Mesenchymal stem cell (in vitro differentiated cells and primary cell): ENCODE measurements at regions not wholly inside any gene's neighbourhood (a gene's known extent, or its start where the extent isn't known, plus 50 kb on each side); places are given as distances from the start of the nearest gene placed in this dataset.
A peak's percentile ranks its signal among the peaks of the same experiment; 100 is the strongest.
"Not testable (repeated sequence)": the region's sequence is repeated elsewhere in the genome, so short reads cannot be mapped to it uniquely, and the experiment has no call there.

Experiments used
- DNase-seq: peaks from one replicate; pipeline ENCODE4 v3.0.0-alpha.2; 2013
- H2AFZ ChIP-seq: one replicate; pipeline ENCODE4 v1.6.1; 2013; ENCODE audit warnings: low read depth, mild to moderate bottlenecking, control low read depth, inconsistent platforms, low read length, moderate library complexity
- H2AK5ac ChIP-seq: 2 replicates; pipeline ENCODE4 v1.6.1; 2013; ENCODE audit warnings: low read length, moderate library complexity, mild to moderate bottlenecking, inconsistent platforms; ENCODE audit not compliant: severe bottlenecking
- H2BK120ac ChIP-seq: one replicate; pipeline ENCODE4 v1.6.1; 2013; ENCODE audit warnings: low read depth, mild to moderate bottlenecking, inconsistent platforms, low read length, moderate library complexity
- H2BK12ac ChIP-seq, 2 experiments: one replicate each; pipeline ENCODE4 v1.6.1; 2013; ENCODE audit warnings: inconsistent platforms in 2 of 2, low read length in 2 of 2, mild to moderate bottlenecking in 2 of 2, moderate library complexity in 2 of 2, control low read depth in 1 of 2
- H2BK15ac ChIP-seq: one replicate; pipeline ENCODE4 v1.6.1; 2013; ENCODE audit warnings: mild to moderate bottlenecking, low read depth, inconsistent platforms; ENCODE audit not compliant: poor library complexity, severe bottlenecking
- H2BK5ac ChIP-seq: 2 replicates; pipeline ENCODE4 v1.6.1; 2013; ENCODE audit warnings: low read depth, mild to moderate bottlenecking, low read length, control low read depth, inconsistent platforms; ENCODE audit not compliant: poor library complexity, severe bottlenecking
- H3K14ac ChIP-seq, 2 experiments: one replicate each; pipeline ENCODE4 v1.6.1; 2013; ENCODE audit warnings: inconsistent platforms in 2 of 2, low read length in 2 of 2, control low read depth in 1 of 2, mild to moderate bottlenecking in 1 of 2, moderate library complexity in 1 of 2
- H3K18ac ChIP-seq, 2 experiments: one replicate each; pipeline ENCODE4 v1.6.1; 2013; ENCODE audit warnings: inconsistent platforms in 2 of 2, low read length in 2 of 2, control low read depth in 1 of 2, low read depth in 1 of 2, mild to moderate bottlenecking in 1 of 2
- H3K23ac ChIP-seq, 2 experiments: one replicate each; pipeline ENCODE4 v1.6.1; 2013; ENCODE audit warnings: inconsistent platforms in 2 of 2, low read length in 2 of 2, mild to moderate bottlenecking in 2 of 2, moderate library complexity in 2 of 2, control low read depth in 1 of 2
- H3K27ac ChIP-seq: 2 replicates; pipeline ENCODE4 v1.5.1; 2013; ENCODE audit warnings: mild to moderate bottlenecking, moderate library complexity, low read length, control low read depth, inconsistent platforms; ENCODE audit not compliant: poor library complexity, severe bottlenecking
- H3K27me3 ChIP-seq, 2 experiments: 2 replicates each; pipeline versions ENCODE4 v1.6.1 to v1.7.0; 2013; ENCODE audit warnings: low read length in 2 of 2, mild to moderate bottlenecking in 2 of 2, moderate library complexity in 2 of 2, control low read depth in 1 of 2, inconsistent platforms in 1 of 2; ENCODE audit not compliant: control insufficient read depth in 1 of 2, insufficient read depth in 1 of 2
- H3K36me3 ChIP-seq, 2 experiments: 2 replicates each; pipeline versions ENCODE4 v1.6.1 to v1.7.0; 2013; ENCODE audit warnings: low read length in 2 of 2, control low read depth in 1 of 2, inconsistent platforms in 1 of 2, low read depth in 1 of 2, mild to moderate bottlenecking in 1 of 2; ENCODE audit not compliant: insufficient read depth in 2 of 2, control insufficient read depth in 1 of 2
- H3K4ac ChIP-seq, 2 experiments: one replicate each; pipeline ENCODE4 v1.6.1; 2013; ENCODE audit warnings: inconsistent platforms in 2 of 2, low read length in 2 of 2, mild to moderate bottlenecking in 2 of 2, moderate library complexity in 2 of 2, control low read depth in 1 of 2, low read depth in 1 of 2
- H3K4me1 ChIP-seq: 2 replicates; pipeline ENCODE4 v1.6.1; 2013; ENCODE audit warnings: low read depth, low read length, control low read depth; ENCODE audit not compliant: control insufficient read depth, insufficient read depth
- H3K4me2 ChIP-seq: 2 replicates; pipeline ENCODE4 v1.6.1; 2013; ENCODE audit warnings: low read length, mild to moderate bottlenecking, inconsistent platforms; ENCODE audit not compliant: poor library complexity, severe bottlenecking
- H3K4me3 ChIP-seq, 2 experiments: 2 replicates each; pipeline versions ENCODE4 v1.5.1 to v1.7.0; 2013; ENCODE audit warnings: low read length in 2 of 2, mild to moderate bottlenecking in 2 of 2, control low read depth in 1 of 2, low read depth in 1 of 2; ENCODE audit not compliant: insufficient read depth in 1 of 2
- H3K79me1 ChIP-seq: replicated peaks from 2 replicates; pipeline ENCODE4 v1.6.1; 2013; ENCODE audit warnings: mild to moderate bottlenecking, control low read depth, low read length, inconsistent platforms; ENCODE audit not compliant: poor library complexity, severe bottlenecking
- H3K9ac ChIP-seq: 2 replicates; pipeline ENCODE4 v1.7.0; 2013; ENCODE audit warnings: mild to moderate bottlenecking, low read length, moderate library complexity
- H3K9me3 ChIP-seq: 2 replicates; pipeline ENCODE4 v1.7.0; 2013; ENCODE audit warnings: mild to moderate bottlenecking, low read length; ENCODE audit not compliant: control insufficient read depth
- H4K8ac ChIP-seq: one replicate; pipeline ENCODE4 v1.6.1; 2013; ENCODE audit warnings: inconsistent platforms, mild to moderate bottlenecking, low read length, moderate library complexity
- H4K91ac ChIP-seq: one replicate; pipeline ENCODE4 v1.6.1; 2013; ENCODE audit warnings: mild to moderate bottlenecking, low read length, inconsistent platforms
- WGBS: methylation state at CpG from one replicate; pipeline ENCODE4 v1.1.7; 2013; ENCODE audit warnings: mixed read lengths; 5-methylcytosine and 5-hydroxymethylcytosine counted together

DNA sequence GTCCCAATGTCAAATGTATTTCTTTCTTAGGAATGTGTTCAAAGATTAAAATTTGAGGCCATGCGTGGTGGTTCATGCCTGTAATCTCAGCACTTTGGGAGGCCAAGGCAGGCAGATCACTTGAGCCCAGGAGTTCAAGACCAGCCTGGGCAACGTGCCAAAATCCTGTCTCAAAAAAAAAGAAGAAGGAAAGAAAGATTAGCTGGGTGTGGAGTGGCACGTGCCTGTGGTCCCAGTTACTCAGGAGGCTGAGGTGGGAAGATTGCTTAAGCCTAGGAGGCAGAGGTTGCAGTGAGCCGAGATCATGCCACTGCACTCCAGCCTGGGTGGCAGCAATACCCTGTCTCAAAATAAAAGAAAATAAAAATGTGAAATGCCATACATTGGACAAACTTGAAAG, 117.5 kb upstream of the SPATA31C2 start:
- WGBS: 63% methylated on average over 3 of the region's 4 CpGs
- not testable (repeated sequence) for H3K4me3 ChIP-seq, H3K18ac ChIP-seq, H3K23ac ChIP-seq, H3K27me3 ChIP-seq, H3K9ac ChIP-seq, H2BK120ac ChIP-seq, H3K14ac ChIP-seq, H3K79me1 ChIP-seq, H3K4me1 ChIP-seq, H4K8ac ChIP-seq, H3K27ac ChIP-seq, H2BK5ac ChIP-seq, H3K4ac ChIP-seq, H3K36me3 ChIP-seq, H2BK15ac ChIP-seq, H2BK12ac ChIP-seq, H2AK5ac ChIP-seq, H2AFZ ChIP-seq, H4K91ac ChIP-seq, H3K4me2 ChIP-seq
- DNase-seq: peak; percentile 10
- H3K9me3 ChIP-seq: peaks cover 11% of the 10 kb centered on the region

DNA sequence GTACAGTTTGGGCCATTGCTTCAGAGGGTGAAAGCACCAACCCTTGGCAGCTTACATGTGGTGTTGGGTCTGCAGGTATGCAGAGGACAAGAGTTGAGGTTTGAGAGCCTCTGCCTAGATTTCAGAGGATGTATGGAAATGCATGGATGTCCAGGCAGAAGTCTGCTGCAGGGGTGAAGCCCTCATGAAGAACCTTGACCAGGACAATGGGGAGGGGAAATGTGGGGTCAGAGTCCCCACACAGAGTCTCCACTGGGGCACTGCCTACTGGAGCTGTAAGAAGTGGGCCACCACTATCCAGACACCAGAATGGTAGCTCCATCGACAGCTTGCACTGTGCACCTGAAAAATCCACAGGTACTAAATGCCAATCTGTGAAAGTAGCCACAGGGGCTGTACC, 113.6 kb upstream of the SPATA31C2 start:
- H3K4ac ChIP-seq: no peak overlapping the region
- no peaks in the 10 kb centered on the region for H3K27me3 ChIP-seq
- H3K4me3 ChIP-seq: no peak overlapping the region
- no peak overlapping the region for H2BK12ac ChIP-seq
- H3K27ac ChIP-seq: no peak overlapping the region
- H3K4me2 ChIP-seq: no peak overlapping the region
- no peak overlapping the region for H2BK120ac ChIP-seq
- H2BK5ac ChIP-seq: no peak overlapping the region
- no peak overlapping the region for H3K14ac ChIP-seq
- no peaks in the 10 kb centered on the region for H3K36me3 ChIP-seq
- H2AFZ ChIP-seq: no peak overlapping the region
- no peak overlapping the region for H2AK5ac ChIP-seq
- no peak for DNase-seq
- WGBS: 89% methylated on average over 1 of the region's 1 CpG
- no peak overlapping the region for H3K18ac ChIP-seq
- H2BK15ac ChIP-seq: no peak overlapping the region
- H3K4me1 ChIP-seq: peaks cover 2% of the 10 kb centered on the region
- H3K9me3 ChIP-seq: peaks cover 15% of the 10 kb centered on the region
- no peak overlapping the region for H4K91ac ChIP-seq
- H3K79me1 ChIP-seq: no peaks in the 10 kb centered on the region
- H3K9ac ChIP-seq: no peak overlapping the region
- H4K8ac ChIP-seq: no peak overlapping the region
- H3K23ac ChIP-seq: no peak overlapping the region

DNA sequence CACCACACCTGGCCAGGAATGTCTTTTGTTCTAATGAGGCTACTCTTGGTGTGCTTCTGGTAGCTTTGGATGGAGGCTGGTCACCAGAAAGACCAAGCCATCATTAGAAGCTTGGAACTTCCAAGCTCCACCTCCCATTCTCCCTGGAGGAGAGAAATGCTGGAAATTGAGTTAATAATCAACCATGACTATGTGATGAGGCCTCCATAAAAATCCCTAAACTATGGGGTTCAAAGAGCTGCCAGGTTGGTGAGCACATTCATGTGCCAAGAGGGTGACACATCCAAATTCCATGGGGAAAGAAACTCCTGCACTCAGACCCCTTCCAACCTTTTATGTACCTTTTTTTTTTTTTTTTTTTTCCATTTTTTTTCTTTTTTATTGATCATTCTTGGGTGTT, 105.5 kb upstream of the SPATA31C2 start:
- Histone ChIP-seq H3K23ac (no peak overlapping the region), H3K27me3 (no peaks in the 10 kb centered on the region), H3K4ac (no peak overlapping the region), H3K18ac (no peak overlapping the region), H3K14ac (no peak overlapping the region), H2BK12ac (no peak overlapping the region), H2AK5ac (no peak overlapping the region), H2BK120ac (no peak overlapping the region), H3K27ac (peak overlapping the region; percentile 60), H2BK5ac (no peak overlapping the region), H3K4me2 (no peak overlapping the region), H2BK15ac (no peak overlapping the region), H3K4me3 (no peak overlapping the region), H3K9me3 (no peaks in the 10 kb centered on the region), H3K9ac (no peak overlapping the region), H4K91ac (no peak overlapping the region), H3K36me3 (no peaks in the 10 kb centered on the region), H3K4me1 (peaks cover 3% of the 10 kb centered on the region), H2AFZ (no peak overlapping the region), H3K79me1 (no peaks in the 10 kb centered on the region), H4K8ac (no peak overlapping the region)
- no peak for DNase-seq

DNA sequence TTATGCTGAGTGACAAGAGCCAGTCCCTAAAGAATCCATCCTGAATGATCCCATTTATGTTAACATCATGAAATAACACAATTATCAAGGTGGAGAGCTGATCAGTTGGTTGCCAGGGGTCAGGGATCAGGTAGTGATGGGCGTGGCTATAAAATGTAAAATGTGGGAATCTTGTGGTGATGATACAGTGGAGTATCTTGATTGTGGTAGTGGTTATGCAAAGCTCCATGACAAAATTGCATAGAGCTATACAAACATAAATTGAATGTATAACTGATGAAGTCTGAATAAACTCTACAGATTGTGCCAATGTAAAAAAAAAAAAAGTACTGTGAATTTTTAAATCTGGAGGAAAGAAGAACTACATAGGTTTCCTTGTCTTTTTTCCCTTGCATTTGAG, 104.6 kb upstream of the SPATA31C2 start:
- no peak overlapping the region for H3K4me3 ChIP-seq
- 89% methylated on average over 1 of the region's 1 CpG for WGBS
- H2AFZ ChIP-seq: no peak overlapping the region
- H4K8ac ChIP-seq: no peak overlapping the region
- H3K23ac ChIP-seq: no peak overlapping the region
- H3K9me3 ChIP-seq: no peaks in the 10 kb centered on the region
- no peak overlapping the region for H2BK12ac ChIP-seq
- no peak overlapping the region for H2BK120ac ChIP-seq
- no peak overlapping the region for H3K14ac ChIP-seq
- no peak overlapping the region for H4K91ac ChIP-seq
- no peaks in the 10 kb centered on the region for H3K36me3 ChIP-seq
- H3K18ac ChIP-seq: no peak overlapping the region
- no peaks in the 10 kb centered on the region for H3K27me3 ChIP-seq
- H3K4me1 ChIP-seq: peaks cover 3% of the 10 kb centered on the region
- no peak overlapping the region for H3K4me2 ChIP-seq
- H3K4ac ChIP-seq: no peak overlapping the region
- H3K9ac ChIP-seq: no peak overlapping the region
- DNase-seq: no peak
- H2BK15ac ChIP-seq: no peak overlapping the region
- peak overlapping the region; percentile 43 for H2AK5ac ChIP-seq
- no peak overlapping the region for H2BK5ac ChIP-seq
- no peaks in the 10 kb centered on the region for H3K79me1 ChIP-seq
- no peak overlapping the region for H3K27ac ChIP-seq
